Neural progenitor cell (in vitro differentiated cells): ENCODE measurements at regions not wholly inside any gene's neighbourhood (a gene's known extent, or its start where the extent isn't known, plus 50 kb on each side); places are given as distances from the start of the nearest gene placed in this dataset.

Experiments
- DNase-seq: peaks from one replicate; pipeline ENCODE4 v3.0.0-alpha.2; 2016; ENCODE audit warnings: low spot score
- H2AFZ ChIP-seq: fragments of 200-600 bp; sonication (generic); replicated peaks from 2 replicates; pipeline ENCODE4 v1.6.1; 2016; ENCODE audit warnings: antibody characterized with exemption
- H3F3A ChIP-seq: fragments of 200-600 bp; sonication (generic); 2 replicates; pipeline ENCODE4 v1.6.1; 2016; ENCODE audit warnings: antibody characterized with exemption, low read depth
- H3K27ac ChIP-seq: fragments of 200-600 bp; sonication (generic); 2 replicates; pipeline ENCODE4 v1.5.1; 2016; ENCODE audit warnings: mild to moderate bottlenecking
- H3K27me3 ChIP-seq: fragments of 200-600 bp; sonication (generic); 2 replicates; pipeline ENCODE4 v1.6.1; 2016; ENCODE audit warnings: mild to moderate bottlenecking, moderate library complexity
- H3K36me3 ChIP-seq: fragments of 200-600 bp; sonication (generic); 2 replicates; pipeline ENCODE4 v1.5.1; 2016
- H3K4me1 ChIP-seq: fragments of 200-600 bp; sonication (generic); 2 replicates; pipeline ENCODE4 v1.6.1; 2016; ENCODE audit warnings: mixed run types
- H3K4me2 ChIP-seq: fragments of 200-600 bp; sonication (generic); 2 replicates; pipeline ENCODE4 v1.6.1; 2016
- H3K4me3 ChIP-seq: fragments of 200-600 bp; sonication (generic); 2 replicates; pipeline ENCODE4 v1.5.1; 2016
- H3K79me2 ChIP-seq: fragments of 200-600 bp; sonication (generic); 2 replicates; pipeline ENCODE4 v1.6.1; 2016; ENCODE audit warnings: low read depth
- H3K9ac ChIP-seq: fragments of 200-600 bp; sonication (generic); 2 replicates; pipeline ENCODE4 v1.6.1; 2016
- H3K9me3 ChIP-seq: fragments of 200-600 bp; sonication (generic); 2 replicates; pipeline ENCODE4 v1.5.1; 2016; ENCODE audit warnings: low read depth
- H4K20me1 ChIP-seq: fragments of 200-600 bp; sonication (generic); 2 replicates; pipeline ENCODE4 v1.6.1; 2016; ENCODE audit warnings: low read depth
- H3K27ac Mint-ChIP-seq: 3 replicates; pipeline ENCODE4 v1.8.0; 2021; ENCODE audit warnings: mixed read lengths
- H3K27me3 Mint-ChIP-seq: 2 replicates; pipeline ENCODE4 v1.8.0; 2022; ENCODE audit warnings: low read depth, mild to moderate bottlenecking, inconsistent platforms, moderate library complexity, mixed read lengths; ENCODE audit not compliant: insufficient read depth
- H3K36me3 Mint-ChIP-seq: 3 replicates; pipeline ENCODE4 v1.8.0; 2021; ENCODE audit warnings: mixed read lengths
- H3K4me1 Mint-ChIP-seq: 3 replicates; pipeline ENCODE4 v1.8.0; 2021; ENCODE audit warnings: mixed read lengths
- H3K4me3 Mint-ChIP-seq: 3 replicates; pipeline ENCODE4 v1.8.0; 2021; ENCODE audit warnings: mild to moderate bottlenecking, moderate library complexity, mixed read lengths
- H3K9me3 Mint-ChIP-seq: 3 replicates; pipeline ENCODE4 v1.8.0; 2020; ENCODE audit warnings: mixed read lengths
- CTCF ChIP-seq: fragments of 200-600 bp; sonication (generic); IDR thresholded peaks from 2 replicates; pipeline ENCODE4 v1.5.1; 2017; ENCODE audit warnings: antibody characterized with exemption, mild to moderate bottlenecking
- EZH2 ChIP-seq: fragments of 200-600 bp; sonication (generic); IDR thresholded peaks from 2 replicates; pipeline ENCODE4 v1.6.1; 2017; ENCODE audit warnings: antibody characterized with exemption, mild to moderate bottlenecking, moderate library complexity
- EZH2phosphoT487 ChIP-seq: fragments of 200-600 bp; sonication (generic); IDR thresholded peaks from 2 replicates; pipeline ENCODE4 v1.6.1; 2017; ENCODE audit warnings: antibody characterized with exemption

GRCh38 chr1:238104752-238105151 lies 214.0 kb upstream of the ZP4 start:
- no peaks in the 10 kb centered on the region for H3F3A ChIP-seq
- H3K79me2 ChIP-seq, result no peaks in the 10 kb centered on the region
- H3K27me3 ChIP-seq, result no peaks in the 10 kb centered on the region
- no peak overlapping the region for H2AFZ ChIP-seq
- peaks cover 3% of the 10 kb centered on the region for H3K27me3 Mint-ChIP-seq
- H3K36me3 ChIP-seq, result no peaks in the 10 kb centered on the region
- H3K4me2 ChIP-seq, result no peak overlapping the region
- no peak overlapping the region for H3K27ac ChIP-seq
- H3K4me3 Mint-ChIP-seq, result no peak overlapping the region
- peaks cover 3% of the 10 kb centered on the region for H3K9me3 Mint-ChIP-seq
- H3K36me3 Mint-ChIP-seq, result no peaks in the 10 kb centered on the region
- H3K9ac ChIP-seq, result no peak overlapping the region
- no peaks in the 10 kb centered on the region for H3K4me1 Mint-ChIP-seq
- H3K9me3 ChIP-seq, result no peaks in the 10 kb centered on the region
- DNase-seq, result no peak
- H3K4me1 ChIP-seq, result no peaks in the 10 kb centered on the region
- TF ChIP-seq EZH2 (no peak), CTCF (no peak), EZH2phosphoT487 (no peak)
- H4K20me1 ChIP-seq, result no peaks in the 10 kb centered on the region
- no peak overlapping the region for H3K4me3 ChIP-seq
- H3K27ac Mint-ChIP-seq, result no peak overlapping the region

GRCh38 chr1:238101923-238102322 lies 211.2 kb upstream of the ZP4 start:
- no peak overlapping the region for H2AFZ ChIP-seq
- Mint-ChIP-seq H3K4me1 (no peaks in the 10 kb centered on the region), H3K4me3 (no peak overlapping the region), H3K27me3 (peaks cover 3% of the 10 kb centered on the region), H3K27ac (no peak overlapping the region), H3K9me3 (peaks cover 3% of the 10 kb centered on the region), H3K36me3 (no peaks in the 10 kb centered on the region)
- H3K9me3 ChIP-seq, result no peaks in the 10 kb centered on the region
- H3K4me1 ChIP-seq, result no peaks in the 10 kb centered on the region
- no peaks in the 10 kb centered on the region for H3K27me3 ChIP-seq
- no peaks in the 10 kb centered on the region for H3F3A ChIP-seq
- H3K79me2 ChIP-seq, result no peaks in the 10 kb centered on the region
- no peak overlapping the region for H3K27ac ChIP-seq
- no peak overlapping the region for H3K4me3 ChIP-seq
- H4K20me1 ChIP-seq, result no peaks in the 10 kb centered on the region
- H3K9ac ChIP-seq, result no peak overlapping the region
- TF ChIP-seq EZH2phosphoT487 (no peak), EZH2 (no peak), CTCF (no peak)
- H3K36me3 ChIP-seq, result no peaks in the 10 kb centered on the region
- DNase-seq, result no peak
- no peak overlapping the region for H3K4me2 ChIP-seq

- no peak for DNase-seq
- Mint-ChIP-seq H3K27me3 (peaks cover 3% of the 10 kb centered on the region), H3K27ac (no peak overlapping the region), H3K4me1 (no peaks in the 10 kb centered on the region), H3K9me3 (peaks cover 3% of the 10 kb centered on the region), H3K4me3 (no peak overlapping the region), H3K36me3 (no peaks in the 10 kb centered on the region)
- H3K9me3 ChIP-seq, result no peaks in the 10 kb centered on the region
- no peaks in the 10 kb centered on the region for H3K27me3 ChIP-seq
- H4K20me1 ChIP-seq, result no peaks in the 10 kb centered on the region
- H3K27ac ChIP-seq, result no peak overlapping the region
- no peaks in the 10 kb centered on the region for H3K36me3 ChIP-seq
- no peaks in the 10 kb centered on the region for H3F3A ChIP-seq
- H3K4me3 ChIP-seq, result no peak overlapping the region
- no peak overlapping the region for H2AFZ ChIP-seq
- H3K4me2 ChIP-seq, result no peak overlapping the region
- no peaks in the 10 kb centered on the region for H3K4me1 ChIP-seq
- TF ChIP-seq CTCF (no peak), EZH2phosphoT487 (no peak), EZH2 (no peak)
- H3K79me2 ChIP-seq, result no peaks in the 10 kb centered on the region
- no peak overlapping the region for H3K9ac ChIP-seq
These were observed 209.1 kb upstream of the ZP4 start for GRCh38 chr1:238099871-238100270.

GRCh38 chr1:238089615-238090014 lies 198.9 kb upstream of the ZP4 start:
- Mint-ChIP-seq H3K36me3 (no peaks in the 10 kb centered on the region), H3K9me3 (no peaks in the 10 kb centered on the region), H3K4me3 (no peak overlapping the region), H3K27ac (no peak overlapping the region), H3K4me1 (peaks cover 10% of the 10 kb centered on the region), H3K27me3 (no peaks in the 10 kb centered on the region)
- Histone ChIP-seq H3K9me3 (no peaks in the 10 kb centered on the region), H3K27me3 (no peaks in the 10 kb centered on the region), H3K79me2 (no peaks in the 10 kb centered on the region), H3K4me2 (no peak overlapping the region), H2AFZ (no peak overlapping the region), H3F3A (no peaks in the 10 kb centered on the region), H3K9ac (no peak overlapping the region), H3K4me3 (no peak overlapping the region), H3K36me3 (no peaks in the 10 kb centered on the region), H3K4me1 (peaks cover 3% of the 10 kb centered on the region), H3K27ac (no peak overlapping the region), H4K20me1 (no peaks in the 10 kb centered on the region)
- DNase-seq, result no peak
- TF ChIP-seq EZH2 (no peak), CTCF (no peak), EZH2phosphoT487 (no peak)
